GM12878 (cell line): ENCODE measurements at regions not wholly inside any gene's neighbourhood (a gene's known extent, or its start where the extent isn't known, plus 50 kb on each side); places are given as distances from the start of the nearest gene placed in this dataset.

Experiments used
- ASH2L ChIP-seq: fragments of 300-600, 200-600 bp; sonication (generic); IDR thresholded peaks from 2 replicates; pipeline ENCODE4 v1.6.1; 2017; ENCODE audit warnings: low read depth, mild to moderate bottlenecking, borderline replicate concordance
- BHLHE40 ChIP-seq, 2 experiments: fragments of 450-650 bp in 1 of 2; IDR thresholded peaks; 2 replicates each; pipeline ENCODE4 v1.6.1; 2011 to 2017; ENCODE audit warnings: low read depth in 2 of 2, borderline replicate concordance in 1 of 2, improper control_type of control experiment in 1 of 2, low read length in 1 of 2, mild to moderate bottlenecking in 1 of 2
- CTCF ChIP-seq, 3 experiments: IDR thresholded peaks in 2 of 3; conservative IDR thresholded peaks in 1 of 3; 2 replicates each; pipeline ENCODE4 v1.5.1; 2011; ENCODE audit warnings: low read depth in 3 of 3, low read length in 3 of 3, mild to moderate bottlenecking in 3 of 3, control low read depth in 2 of 3, moderate library complexity in 2 of 3, inconsistent platforms in 1 of 3, mixed read lengths in 1 of 3; ENCODE audit not compliant: control insufficient read depth in 2 of 3, insufficient read depth in 1 of 3; ENCODE audit errors: extremely low read depth in 1 of 3
- FOXM1 ChIP-seq: IDR thresholded peaks from 2 replicates; pipeline ENCODE4 v1.6.1; 2012; ENCODE audit warnings: low read depth, mild to moderate bottlenecking, inconsistent platforms, low read length, moderate library complexity
- GATAD2B ChIP-seq: fragments of 450-650 bp; conservative IDR thresholded peaks from 2 replicates; pipeline ENCODE4 v1.6.1; 2017; ENCODE audit warnings: low read depth, mild to moderate bottlenecking, moderate library complexity
- POLR2A ChIP-seq: IDR thresholded peaks from 2 replicates; pipeline ENCODE4 v1.6.1; 2011; ENCODE audit warnings: low read depth, mild to moderate bottlenecking, low read length
- RCOR1 ChIP-seq: conservative IDR thresholded peaks from 2 replicates; pipeline ENCODE4 v1.6.1; 2012; ENCODE audit warnings: low read depth, low read length, improper control_type of control experiment
- USF1 ChIP-seq: IDR thresholded peaks from 2 replicates; pipeline ENCODE4 v1.6.1; 2011; ENCODE audit warnings: borderline replicate concordance, low read depth, mild to moderate bottlenecking, moderate library complexity, mixed read lengths, low read length; ENCODE audit not compliant: insufficient read depth; ENCODE audit errors: extremely low read length
- ZNF622 ChIP-seq: fragments of 450-650 bp; IDR thresholded peaks from 2 replicates; pipeline ENCODE4 v1.6.1; 2017; ENCODE audit warnings: mild to moderate bottlenecking, inconsistent platforms
- ZZZ3 ChIP-seq: IDR thresholded peaks from 2 replicates; pipeline ENCODE4 v1.6.1; 2011; ENCODE audit warnings: low read depth; ENCODE audit not compliant: control insufficient read depth, insufficient read length

- TF ChIP-seq ZZZ3: no peak
- TF ChIP-seq GATAD2B: no peak
- no peak for TF ChIP-seq USF1
- TF ChIP-seq BHLHE40 (IDR thresholded peaks at IDR 0.05; ENCODE audit: borderline replicate concordance in 1 of 2, low read depth in 2 of 2, low read length in 1 of 2): no peak
- no peak for TF ChIP-seq CTCF (IDR thresholded peaks at IDR 0.05 in 2 of 3, conservative IDR thresholded peaks at IDR 0.05 in 1 of 3; ENCODE audit: control insufficient read depth in 2 of 3, extremely low read depth in 1 of 3, insufficient read depth in 1 of 3, low read depth in 3 of 3, low read length in 3 of 3)
- TF ChIP-seq RCOR1: no peak
- no peak for TF ChIP-seq POLR2A
- no peak for TF ChIP-seq FOXM1
- no peak for TF ChIP-seq ZNF622
- no peak for TF ChIP-seq ASH2L
Measured at GRCh38 chr12:87369161-87369560, 660.0 kb downstream of the C12orf50 start.
